B cell (primary cell): ENCODE measurements at regions not wholly inside any gene's neighbourhood (a gene's known extent, or its start where the extent isn't known, plus 50 kb on each side); places are given as distances from the start of the nearest gene placed in this dataset.

Experiments
- CTCF ChIP-seq: fragments of 200-600 bp; IDR thresholded peaks from one replicate; pipeline ENCODE4 v1.8.0; 2022; ENCODE audit warnings: antibody characterized with exemption, mild to moderate bottlenecking
- EZH2 ChIP-seq: IDR thresholded peaks from 2 replicates; pipeline ENCODE4 v1.6.1; 2012; ENCODE audit warnings: borderline replicate concordance, low read depth, mild to moderate bottlenecking, moderate library complexity, low read length; ENCODE audit not compliant: insufficient read depth, poor library complexity, severe bottlenecking

- TF ChIP-seq CTCF (no peak), EZH2 (no peak)
Measured at GRCh38 chrX:100487795-100488194, 77.7 kb upstream of the PCDH19 start.
